ENCODE measurements at regions not wholly inside any gene's neighbourhood (a gene's known extent, or its start where the extent isn't known, plus 50 kb on each side); places are given as distances from the start of the nearest gene placed in this dataset.

GRCh38 chr4:177016541-177017141, 223.9 kb upstream of the VEGFC start:
- Histone ChIP-seq H3K9me3 (ENCODE audit: insufficient read depth, low read length) (peaks cover 19% of the 10 kb centered on the region), H3K4me2 (ENCODE audit: low read length) (no peak overlapping the region), H2AFZ (ENCODE audit: low read depth, low read length) (no peak overlapping the region), H3K9ac (ENCODE audit: low read length) (no peak overlapping the region), H3K27ac (ENCODE audit: low read length) (no peak overlapping the region), H3K79me2 (ENCODE audit: low read length) (no peaks in the 10 kb centered on the region), H3K4me1 (ENCODE audit: low read length) (no peaks in the 10 kb centered on the region), H3K4me3 (ENCODE audit: low read length) (no peak overlapping the region), H4K20me1 (ENCODE audit: insufficient read depth, low read length) (no peaks in the 10 kb centered on the region), H3K36me3 (replicated peaks; ENCODE audit: low read depth, low read length) (peaks cover 13% of the 10 kb centered on the region), H3K27me3 (ENCODE audit: low read depth, low read length) (no peaks in the 10 kb centered on the region)
- TF ChIP-seq EZH2phosphoT487 (IDR thresholded peaks at IDR 0.05; ENCODE audit: low read depth) (no peak), CTCF (IDR thresholded peaks at IDR 0.05; ENCODE audit: low read depth, low read length) (no peak)

GRCh38 chr4:177023951-177024350, 231.2 kb upstream of the VEGFC start:
- TF ChIP-seq EZH2phosphoT487 (IDR thresholded peaks at IDR 0.05; ENCODE audit: low read depth) (no peak), CTCF (IDR thresholded peaks at IDR 0.05; ENCODE audit: low read depth, low read length) (no peak)
- no peaks in the 10 kb centered on the region for H3K36me3 ChIP-seq (replicated peaks; ENCODE audit: low read depth, low read length)
- no peak overlapping the region for H2AFZ ChIP-seq (ENCODE audit: low read depth, low read length)
- H3K79me2 ChIP-seq (ENCODE audit: low read length) = no peaks in the 10 kb centered on the region
- no peaks in the 10 kb centered on the region for H3K9me3 ChIP-seq (ENCODE audit: insufficient read depth, low read length)
- no peak overlapping the region for H3K27ac ChIP-seq (ENCODE audit: low read length)
- no peaks in the 10 kb centered on the region for H3K27me3 ChIP-seq (ENCODE audit: low read depth, low read length)
- H3K9ac ChIP-seq (ENCODE audit: low read length) = no peak overlapping the region
- H3K4me3 ChIP-seq (ENCODE audit: low read length) = no peak overlapping the region
- H4K20me1 ChIP-seq (ENCODE audit: insufficient read depth, low read length) = no peaks in the 10 kb centered on the region
- H3K4me2 ChIP-seq (ENCODE audit: low read length) = no peak overlapping the region
- no peaks in the 10 kb centered on the region; the same call in 1 of the 2 replicates for H3K4me1 ChIP-seq (ENCODE audit: low read length)

GRCh38 chr4:177032341-177032740, 239.6 kb upstream of the VEGFC start:
- Histone ChIP-seq H3K27me3 (ENCODE audit: low read depth, low read length) (no peaks in the 10 kb centered on the region), H3K79me2 (ENCODE audit: low read length) (no peaks in the 10 kb centered on the region), H3K27ac (ENCODE audit: low read length) (no peak overlapping the region), H3K9ac (ENCODE audit: low read length) (no peak overlapping the region), H3K4me1 (ENCODE audit: low read length) (no peaks in the 10 kb centered on the region; the same call in 1 of the 2 replicates), H3K4me2 (ENCODE audit: low read length) (no peak overlapping the region), H2AFZ (ENCODE audit: low read depth, low read length) (no peak overlapping the region), H3K4me3 (ENCODE audit: low read length) (no peak overlapping the region), H3K36me3 (replicated peaks; ENCODE audit: low read depth, low read length) (no peaks in the 10 kb centered on the region), H4K20me1 (ENCODE audit: insufficient read depth, low read length) (no peaks in the 10 kb centered on the region), H3K9me3 (ENCODE audit: insufficient read depth, low read length) (no peaks in the 10 kb centered on the region)
- no peak for TF ChIP-seq CTCF (IDR thresholded peaks at IDR 0.05; ENCODE audit: low read depth, low read length)
- TF ChIP-seq EZH2phosphoT487 (IDR thresholded peaks at IDR 0.05; ENCODE audit: low read depth) = no peak

- Histone ChIP-seq H3K27me3 (ENCODE audit: low read depth, low read length) (no peaks in the 10 kb centered on the region), H3K27ac (ENCODE audit: low read length) (no peak overlapping the region), H3K36me3 (replicated peaks; ENCODE audit: low read depth, low read length) (no peaks in the 10 kb centered on the region), H4K20me1 (ENCODE audit: insufficient read depth, low read length) (no peaks in the 10 kb centered on the region), H3K9me3 (ENCODE audit: insufficient read depth, low read length) (no peaks in the 10 kb centered on the region), H3K9ac (ENCODE audit: low read length) (no peak overlapping the region), H3K4me2 (ENCODE audit: low read length) (no peak overlapping the region), H3K4me3 (ENCODE audit: low read length) (no peak overlapping the region), H3K79me2 (ENCODE audit: low read length) (no peaks in the 10 kb centered on the region), H2AFZ (ENCODE audit: low read depth, low read length) (no peak overlapping the region), H3K4me1 (ENCODE audit: low read length) (no peaks in the 10 kb centered on the region)
- TF ChIP-seq CTCF (IDR thresholded peaks at IDR 0.05; ENCODE audit: low read depth, low read length) (no peak), EZH2phosphoT487 (IDR thresholded peaks at IDR 0.05; ENCODE audit: low read depth) (no peak)
Observed at GRCh38 chr4:177033135-177033534, 240.4 kb upstream of the VEGFC start.
